Thyroid gland (tissue), 4 donors: ENCODE measurements at regions not wholly inside any gene's neighbourhood (a gene's known extent, or its start where the extent isn't known, plus 50 kb on each side); places are given as distances from the start of the nearest gene placed in this dataset.

ENCODE experiments used
- POLR2A ChIP-seq, 2 donors: fragments of 450-650 bp; IDR thresholded peaks; one replicate each; pipeline ENCODE4 v1.6.1; 2017; ENCODE audit warnings: antibody characterized with exemption in 2 of 2, mild to moderate bottlenecking in 2 of 2, moderate library complexity in 1 of 2
- TF ChIP-seq, protein P1 (sequence below), 6 experiments: fragments of 200-600 bp in 3 of 6; fragments of 450-650 bp in 3 of 6; sonication (generic) in 3 of 6; IDR thresholded peaks; one replicate each; pipeline ENCODE4 v1.5.1; 2016 to 2019; ENCODE audit warnings: antibody characterized with exemption in 6 of 6, mild to moderate bottlenecking in 2 of 6, inconsistent platforms in 1 of 6, moderate library complexity in 1 of 6

DNA sequence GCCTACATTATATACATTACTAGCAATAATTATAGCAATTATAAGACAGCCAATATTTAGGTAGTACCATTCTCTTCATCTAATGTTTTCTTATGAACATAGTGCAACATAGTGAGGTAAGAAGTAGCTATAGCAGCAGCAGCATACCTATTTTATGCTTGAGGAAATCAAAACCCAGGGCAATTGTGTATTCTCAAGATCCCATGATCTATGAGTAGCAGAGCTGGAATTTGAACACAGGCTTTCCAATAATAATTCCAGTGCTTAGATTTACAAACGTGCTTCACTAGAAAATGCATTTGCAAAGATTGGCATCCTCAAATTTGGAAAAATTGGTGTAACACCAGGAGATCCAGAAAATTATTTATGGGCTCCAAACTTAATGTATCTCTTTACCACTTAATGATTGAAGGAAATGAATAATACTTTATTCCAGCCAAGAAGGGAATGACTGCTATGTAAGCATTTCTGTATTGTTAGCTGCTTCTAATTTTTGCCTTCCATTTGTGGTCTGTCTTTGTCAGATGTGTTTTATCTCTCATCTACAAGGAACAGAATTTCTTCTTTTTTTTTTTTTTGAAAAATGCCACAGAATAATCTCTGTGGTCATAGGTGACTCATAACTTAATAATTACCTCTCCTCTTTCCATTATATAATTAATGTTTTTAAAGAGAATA, 451.1 kb downstream of the ARAP2 start:
- TF ChIP-seq POLR2A (IDR thresholded peaks at IDR 0.05), result no peak
- TF ChIP-seq, protein P1, sequence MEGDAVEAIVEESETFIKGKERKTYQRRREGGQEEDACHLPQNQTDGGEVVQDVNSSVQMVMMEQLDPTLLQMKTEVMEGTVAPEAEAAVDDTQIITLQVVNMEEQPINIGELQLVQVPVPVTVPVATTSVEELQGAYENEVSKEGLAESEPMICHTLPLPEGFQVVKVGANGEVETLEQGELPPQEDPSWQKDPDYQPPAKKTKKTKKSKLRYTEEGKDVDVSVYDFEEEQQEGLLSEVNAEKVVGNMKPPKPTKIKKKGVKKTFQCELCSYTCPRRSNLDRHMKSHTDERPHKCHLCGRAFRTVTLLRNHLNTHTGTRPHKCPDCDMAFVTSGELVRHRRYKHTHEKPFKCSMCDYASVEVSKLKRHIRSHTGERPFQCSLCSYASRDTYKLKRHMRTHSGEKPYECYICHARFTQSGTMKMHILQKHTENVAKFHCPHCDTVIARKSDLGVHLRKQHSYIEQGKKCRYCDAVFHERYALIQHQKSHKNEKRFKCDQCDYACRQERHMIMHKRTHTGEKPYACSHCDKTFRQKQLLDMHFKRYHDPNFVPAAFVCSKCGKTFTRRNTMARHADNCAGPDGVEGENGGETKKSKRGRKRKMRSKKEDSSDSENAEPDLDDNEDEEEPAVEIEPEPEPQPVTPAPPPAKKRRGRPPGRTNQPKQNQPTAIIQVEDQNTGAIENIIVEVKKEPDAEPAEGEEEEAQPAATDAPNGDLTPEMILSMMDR (IDR thresholded peaks at IDR 0.05), result no peak
